HG02943 (cell line): ENCODE measurements at regions not wholly inside any gene's neighbourhood (a gene's known extent, or its start where the extent isn't known, plus 50 kb on each side); places are given as distances from the start of the nearest gene placed in this dataset.

ENCODE experiments used
- ATAC-seq: cut with Tn5 transposase; IDR thresholded peaks from one replicate; pipeline ENCODE4 v1.9.1; 2021; ENCODE audit warnings: mild to moderate bottlenecking, low read depth, moderate library complexity; ENCODE audit not compliant: unreplicated experiment

GRCh38 chr2:2400286-2401038 lies 69.4 kb upstream of the MYT1L start:
- ATAC-seq = no peak

DNA sequence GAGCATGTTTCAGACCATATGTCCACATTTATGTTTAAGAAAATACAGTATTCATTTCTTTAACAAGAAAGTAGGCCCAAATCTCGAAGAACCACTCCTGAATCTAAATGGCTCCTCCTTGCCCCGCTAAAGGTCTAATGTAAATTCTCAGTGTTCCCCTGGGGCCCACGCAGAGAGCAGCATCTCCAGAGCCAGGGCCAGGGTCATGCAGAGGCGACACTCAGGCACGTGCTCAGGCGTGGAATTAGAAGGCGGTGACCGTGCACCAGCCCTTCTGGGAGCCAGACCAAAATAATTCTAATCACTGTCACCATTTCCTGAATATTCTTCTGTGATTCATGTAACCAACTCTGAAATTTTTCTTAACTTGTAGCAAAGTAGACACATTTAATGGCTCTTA lies 68.3 kb upstream of the MYT1L start:
- no peak for ATAC-seq

- ATAC-seq = no peak
Measured at GRCh38 chr2:2392332-2392731, 61.3 kb upstream of the MYT1L start.

DNA sequence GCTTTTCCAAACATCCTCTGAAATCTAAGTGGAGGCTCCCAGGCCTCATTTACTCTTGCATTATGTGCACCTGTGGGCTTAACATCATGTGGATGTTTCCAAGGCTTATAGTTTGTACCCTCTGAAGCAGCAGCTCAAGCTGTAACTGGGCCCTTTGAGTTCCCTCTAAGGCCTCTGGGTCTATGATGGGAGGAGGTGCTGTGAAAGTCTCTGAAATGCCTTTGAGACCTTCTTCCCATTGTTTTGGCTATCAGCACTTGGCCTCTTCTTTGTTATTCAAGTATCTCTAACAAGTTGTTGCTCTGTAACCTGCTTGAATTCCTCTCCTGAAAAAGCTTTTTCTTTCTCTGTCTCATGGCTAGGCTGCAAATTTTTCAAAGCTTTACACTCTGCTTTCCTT lies 58.1 kb upstream of the MYT1L start:
- no peak for ATAC-seq
